ENCODE measurements at regions not wholly inside any gene's neighbourhood (a gene's known extent, or its start where the extent isn't known, plus 50 kb on each side); places are given as distances from the start of the nearest gene placed in this dataset.

DNA sequence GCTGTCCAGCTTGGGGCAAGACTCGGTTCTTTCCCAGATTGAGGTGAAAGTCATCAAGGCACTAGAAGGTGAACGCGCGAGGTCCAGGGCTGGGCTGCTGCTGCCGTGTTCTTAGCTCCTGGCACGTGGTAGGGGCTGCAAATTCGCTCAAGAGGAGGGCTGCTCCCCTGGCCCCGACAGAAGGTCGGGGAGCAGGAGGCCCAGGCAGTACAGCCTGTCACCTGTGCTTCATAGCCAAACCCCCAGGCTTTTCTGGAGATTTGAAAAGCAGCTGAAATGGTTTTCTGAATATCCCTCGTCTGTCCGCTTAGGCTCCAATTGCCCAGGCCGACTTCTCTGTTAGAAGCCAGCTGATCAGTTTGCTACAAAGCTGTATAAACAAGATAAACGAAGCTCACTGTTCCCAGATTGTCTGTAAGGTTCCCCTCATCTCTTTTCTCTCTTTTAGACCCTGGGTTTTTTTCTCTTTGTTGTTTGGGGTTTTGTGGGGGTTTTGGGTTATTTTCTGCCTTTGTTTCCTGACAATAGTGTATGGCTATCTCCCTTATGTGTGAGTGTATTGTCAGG lies 60.0 kb upstream of the STX18 start:
- H3K27me3 Mint-ChIP-seq = no peaks in the 10 kb centered on the region
- no peak overlapping the region for H3K27ac Mint-ChIP-seq
- no peaks in the 10 kb centered on the region for H3K4me1 Mint-ChIP-seq (ENCODE audit: low read depth)

DNA sequence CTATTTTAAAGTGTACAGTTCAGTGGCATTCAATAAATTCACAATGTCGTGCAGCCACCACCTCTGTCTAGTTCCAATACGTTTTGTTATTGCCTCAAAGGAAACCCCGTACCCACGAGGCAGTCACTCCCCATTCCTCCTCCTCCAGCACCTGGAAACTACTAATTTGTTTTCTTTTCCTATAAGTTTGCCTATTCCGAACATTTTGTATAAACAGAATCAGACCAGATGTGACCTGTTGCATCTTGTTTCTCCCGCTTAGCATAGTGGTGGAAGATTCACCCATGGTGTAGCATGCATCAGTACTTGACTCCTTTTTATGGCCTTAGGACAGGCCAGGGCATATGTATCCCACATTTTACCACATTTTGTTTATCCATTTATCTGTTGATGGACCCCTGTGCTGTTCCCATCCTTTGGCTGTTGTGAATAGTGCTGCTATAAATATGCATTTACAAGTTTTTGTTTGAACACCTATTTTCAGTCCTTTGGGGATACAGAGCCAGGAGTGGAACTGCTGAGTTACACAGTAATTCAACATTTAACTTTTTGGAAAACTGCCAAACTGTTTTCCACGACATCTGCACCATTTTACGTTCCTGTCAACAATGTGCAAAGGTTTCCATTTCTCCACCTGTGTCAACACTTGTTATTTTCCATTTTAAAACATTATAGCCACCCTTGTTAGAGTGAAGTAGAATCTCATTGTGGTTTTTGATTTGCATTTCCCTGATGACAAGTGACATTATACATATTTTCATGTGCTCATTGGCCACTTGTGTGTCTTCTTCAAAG lies 57.8 kb upstream of the STX18 start:
- H3K9me3 Mint-ChIP-seq = peaks cover 15% of the 10 kb centered on the region
- no peak overlapping the region for H3K4me3 Mint-ChIP-seq
- no peaks in the 10 kb centered on the region for H3K27me3 Mint-ChIP-seq
- peaks cover 20% of the 10 kb centered on the region for H3K36me3 Mint-ChIP-seq (ENCODE audit: low read depth)
- no peaks in the 10 kb centered on the region for H3K4me1 Mint-ChIP-seq (ENCODE audit: low read depth)
- no peak overlapping the region for H3K27ac Mint-ChIP-seq
- no peak for DNase-seq

More for the DNA sequence above, 60.0 kb upstream of the STX18 start:
- Mint-ChIP-seq H3K9me3 (no peaks in the 10 kb centered on the region), H3K4me3 (no peak overlapping the region), H3K36me3 (ENCODE audit: low read depth) (peaks cover 2% of the 10 kb centered on the region)
- no peak for DNase-seq

DNA sequence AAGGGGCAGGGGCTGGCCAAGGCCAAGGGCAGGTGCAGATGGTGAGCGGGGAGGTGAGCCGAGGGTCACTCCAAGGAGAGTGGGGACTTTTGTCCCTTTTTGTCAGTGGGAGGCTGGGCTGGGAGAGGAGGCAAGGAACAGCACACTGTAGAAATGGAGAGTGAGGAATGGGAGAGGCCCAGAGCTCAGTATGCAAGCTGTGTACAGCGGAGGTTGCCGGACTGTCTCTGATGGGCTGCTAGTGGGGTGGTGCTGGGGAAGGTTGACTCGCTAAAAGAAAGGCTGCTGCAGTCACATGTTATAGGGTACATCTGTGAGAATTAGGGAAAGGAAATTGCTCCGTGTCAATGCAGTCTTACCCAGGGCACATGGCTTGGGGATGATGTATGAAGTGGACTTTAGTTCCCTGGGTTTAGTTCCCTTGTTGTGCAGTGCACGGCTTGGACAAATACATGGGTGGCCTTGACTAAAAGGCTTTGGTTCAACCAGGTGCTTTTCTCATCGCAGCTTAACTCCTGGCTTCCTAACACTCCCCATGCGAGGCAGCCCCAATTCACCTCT lies 57.1 kb upstream of the STX18 start:
- no peak overlapping the region for H3K27ac Mint-ChIP-seq
- no peaks in the 10 kb centered on the region for H3K4me1 Mint-ChIP-seq (ENCODE audit: low read depth)
- no peak overlapping the region for H3K4me3 Mint-ChIP-seq
- no peaks in the 10 kb centered on the region for H3K27me3 Mint-ChIP-seq
- peaks cover 28% of the 10 kb centered on the region for H3K36me3 Mint-ChIP-seq (ENCODE audit: low read depth)
- DNase-seq = no peak
- H3K9me3 Mint-ChIP-seq = peaks cover 22% of the 10 kb centered on the region

DNA sequence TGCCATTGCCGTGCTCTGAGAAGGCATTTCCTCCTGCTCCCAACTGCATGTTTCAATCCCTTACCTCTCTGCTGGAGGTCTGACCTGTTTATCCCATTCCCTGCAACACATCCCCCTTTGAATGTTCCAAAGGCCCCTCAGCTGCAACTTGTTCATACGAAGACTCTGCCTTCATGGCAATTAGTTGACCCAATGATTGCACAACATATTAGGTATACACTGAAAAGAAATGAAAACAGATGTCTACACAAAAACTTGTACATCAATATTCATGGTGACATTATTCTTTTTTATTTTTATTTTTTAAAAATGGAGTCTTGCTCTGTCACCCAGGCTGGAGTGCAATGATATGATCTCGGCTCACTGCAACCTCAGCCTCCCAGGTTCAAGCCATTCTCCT lies 54.9 kb upstream of the STX18 start:
- no peak overlapping the region for H3K27ac Mint-ChIP-seq

DNA sequence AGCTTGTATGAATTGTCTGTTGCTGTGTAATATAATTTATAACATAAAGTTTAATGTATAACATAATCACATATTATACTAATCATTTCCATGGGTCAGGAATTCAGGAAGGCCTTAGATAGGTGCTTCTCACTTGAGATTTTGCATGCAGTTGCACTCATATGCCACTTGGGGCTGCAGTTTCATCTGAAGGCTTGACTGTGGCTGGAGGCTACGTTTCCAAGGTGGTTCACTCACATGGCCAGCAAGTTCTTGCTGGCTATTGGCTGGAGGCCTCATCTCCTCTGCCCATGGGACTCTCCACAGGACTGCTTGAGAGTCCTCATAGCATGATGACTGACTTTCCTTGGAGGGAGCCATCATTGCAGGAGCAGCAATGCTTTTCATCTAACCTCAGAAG lies 53.4 kb upstream of the STX18 start:
- Mint-ChIP-seq H3K9me3 (peaks cover 31% of the 10 kb centered on the region), H3K27me3 (no peaks in the 10 kb centered on the region), H3K36me3 (ENCODE audit: low read depth) (peaks cover 39% of the 10 kb centered on the region), H3K4me3 (no peak overlapping the region), H3K27ac (no peak overlapping the region), H3K4me1 (ENCODE audit: low read depth) (no peaks in the 10 kb centered on the region)
- no peak for DNase-seq

More for the DNA sequence above, 54.9 kb upstream of the STX18 start:
- H3K9me3 Mint-ChIP-seq = peaks cover 31% of the 10 kb centered on the region
- H3K36me3 Mint-ChIP-seq (ENCODE audit: low read depth) = peaks cover 35% of the 10 kb centered on the region
- H3K27me3 Mint-ChIP-seq = no peaks in the 10 kb centered on the region
- DNase-seq = no peak
- no peak overlapping the region for H3K4me3 Mint-ChIP-seq
- no peaks in the 10 kb centered on the region for H3K4me1 Mint-ChIP-seq (ENCODE audit: low read depth)

DNA sequence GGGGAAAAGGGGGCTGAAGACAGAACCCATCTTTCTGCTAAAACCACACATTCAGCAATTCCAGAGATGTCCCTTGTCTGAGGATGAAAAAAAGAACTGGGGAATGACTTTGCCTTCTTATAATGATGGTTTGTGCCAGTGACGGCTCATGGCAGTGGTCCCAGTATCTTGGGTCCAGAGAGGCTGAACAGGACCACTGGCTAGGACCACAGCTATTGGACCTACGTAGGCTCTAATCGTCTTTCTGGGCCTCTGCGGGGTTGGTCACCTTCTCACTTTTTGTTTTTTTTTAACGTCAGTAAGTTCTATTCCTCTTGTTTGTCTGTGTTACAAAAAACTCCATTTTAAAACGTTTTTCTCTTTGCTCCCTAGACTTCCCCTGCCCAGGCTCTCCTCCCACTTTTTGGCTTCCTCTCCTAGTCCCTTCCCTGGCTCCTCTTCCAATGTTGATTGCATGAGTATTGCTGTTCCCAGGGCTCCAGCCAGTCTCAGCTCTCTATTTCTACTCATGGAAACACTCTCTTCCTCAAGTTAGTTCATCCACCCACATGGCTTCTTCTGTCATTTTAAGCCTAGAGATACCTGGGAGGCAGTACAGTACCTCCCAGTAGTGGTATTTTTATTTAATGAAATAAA lies 52.6 kb upstream of the STX18 start:
- no peak overlapping the region for H3K27ac Mint-ChIP-seq
- H3K36me3 Mint-ChIP-seq (ENCODE audit: low read depth) = peaks cover 39% of the 10 kb centered on the region
- H3K4me3 Mint-ChIP-seq = no peak overlapping the region
- peaks cover 31% of the 10 kb centered on the region for H3K9me3 Mint-ChIP-seq
- no peak for DNase-seq
- H3K27me3 Mint-ChIP-seq = no peaks in the 10 kb centered on the region
- no peaks in the 10 kb centered on the region for H3K4me1 Mint-ChIP-seq (ENCODE audit: low read depth)

DNA sequence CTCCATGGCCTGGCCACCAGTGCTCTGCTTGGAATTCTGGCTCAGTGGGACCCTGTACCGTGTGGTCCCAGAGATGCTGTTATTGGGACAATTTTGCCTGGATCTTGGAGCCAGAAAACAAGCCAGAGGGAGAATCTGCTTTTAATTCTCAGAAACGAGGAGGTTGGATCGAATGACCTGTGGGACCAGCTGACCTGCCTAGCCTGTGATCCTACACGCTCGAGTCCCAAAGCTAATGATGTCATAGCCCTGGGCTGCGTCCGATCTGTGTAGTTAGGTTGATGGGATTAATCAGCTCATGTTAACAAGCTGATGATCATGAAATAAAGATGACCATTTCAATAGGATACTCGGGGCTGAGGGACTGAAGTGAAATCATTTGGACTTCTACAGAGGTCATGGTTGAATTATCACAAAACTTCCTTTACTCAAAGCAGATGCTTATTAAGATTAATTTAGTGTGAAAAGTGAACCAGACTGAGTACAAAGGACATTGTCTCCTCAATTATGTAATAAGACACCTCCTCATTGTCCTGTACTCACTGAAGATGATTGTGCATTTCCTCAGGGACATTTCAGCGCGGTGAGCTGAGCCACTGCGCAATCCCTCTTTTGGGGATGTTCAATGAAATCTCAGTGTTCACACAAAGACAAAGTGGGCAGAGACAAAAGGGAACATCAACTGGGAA lies 51.9 kb upstream of the STX18 start:
- Mint-ChIP-seq H3K4me3 (no peak overlapping the region), H3K27ac (no peak overlapping the region), H3K9me3 (peaks cover 31% of the 10 kb centered on the region), H3K4me1 (ENCODE audit: low read depth) (no peaks in the 10 kb centered on the region), H3K27me3 (no peaks in the 10 kb centered on the region), H3K36me3 (ENCODE audit: low read depth) (peaks cover 39% of the 10 kb centered on the region)
- DNase-seq = no peak

DNA sequence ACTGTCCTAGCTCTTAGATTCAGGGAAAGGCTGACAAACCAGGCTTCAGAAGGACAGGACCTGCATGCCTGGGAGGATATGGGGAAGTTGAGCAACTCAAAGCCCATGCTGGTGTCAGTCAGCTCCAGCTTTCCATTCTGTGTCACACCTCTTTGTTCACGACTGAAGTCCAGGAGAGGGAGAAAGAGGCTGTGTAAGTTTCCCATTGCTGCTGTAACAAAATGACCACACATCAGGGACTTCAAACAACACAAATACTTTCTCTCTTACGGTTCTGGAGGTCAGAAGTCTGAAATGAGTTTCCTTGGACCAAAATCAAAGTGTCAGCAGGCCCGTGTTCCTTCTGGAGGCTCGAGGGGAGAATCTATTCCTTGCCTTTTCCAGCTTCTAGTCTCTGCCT lies 50.6 kb upstream of the STX18 start:
- DNase-seq = no peak
- peaks cover 39% of the 10 kb centered on the region for H3K36me3 Mint-ChIP-seq (ENCODE audit: low read depth)

More for the DNA sequence above, 50.6 kb upstream of the STX18 start:
- no peak overlapping the region for H3K4me3 Mint-ChIP-seq
- peaks cover 31% of the 10 kb centered on the region for H3K9me3 Mint-ChIP-seq
- H3K4me1 Mint-ChIP-seq (ENCODE audit: low read depth) = no peaks in the 10 kb centered on the region
- no peak overlapping the region for H3K27ac Mint-ChIP-seq
- no peaks in the 10 kb centered on the region for H3K27me3 Mint-ChIP-seq

Data from activated T-cell treated with anti-CD3 and anti-CD28 coated beads, Interleukin-2, amount 50 U/mL, for 24 hours (primary cell).